CD4-positive, alpha-beta T cell treated with Interleukin-12 subunit alpha and Interleukin-12 subunit beta, for 1 hour (primary cell): ENCODE measurements at regions not wholly inside any gene's neighbourhood (a gene's known extent, or its start where the extent isn't known, plus 50 kb on each side); places are given as distances from the start of the nearest gene placed in this dataset.

Experiments
- DNase-seq: peaks from one replicate; pipeline ENCODE4 v3.0.0-alpha.2; 2020

DNA sequence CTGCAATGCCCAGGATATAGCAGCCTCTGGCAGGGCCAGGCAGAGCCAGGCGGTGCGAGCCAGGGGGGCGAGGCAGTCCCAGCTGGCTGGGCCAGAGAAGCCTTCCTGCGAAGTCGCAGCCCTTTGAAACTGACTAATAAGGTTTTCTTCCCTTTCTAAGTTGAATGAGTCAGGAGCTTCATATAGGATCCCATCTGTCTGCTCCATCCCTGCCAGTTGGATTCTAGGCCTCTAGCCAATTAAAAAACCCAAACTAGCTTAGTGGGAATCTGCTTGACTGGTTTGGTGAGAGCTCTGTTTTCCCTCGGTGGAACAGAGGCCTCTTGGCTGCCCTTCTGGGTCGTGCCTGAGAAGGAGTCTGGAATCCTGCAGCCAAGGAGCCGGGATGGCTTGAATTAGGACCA lies 70.1 kb upstream of the RAPGEF1 start:
- no peak for DNase-seq

DNA sequence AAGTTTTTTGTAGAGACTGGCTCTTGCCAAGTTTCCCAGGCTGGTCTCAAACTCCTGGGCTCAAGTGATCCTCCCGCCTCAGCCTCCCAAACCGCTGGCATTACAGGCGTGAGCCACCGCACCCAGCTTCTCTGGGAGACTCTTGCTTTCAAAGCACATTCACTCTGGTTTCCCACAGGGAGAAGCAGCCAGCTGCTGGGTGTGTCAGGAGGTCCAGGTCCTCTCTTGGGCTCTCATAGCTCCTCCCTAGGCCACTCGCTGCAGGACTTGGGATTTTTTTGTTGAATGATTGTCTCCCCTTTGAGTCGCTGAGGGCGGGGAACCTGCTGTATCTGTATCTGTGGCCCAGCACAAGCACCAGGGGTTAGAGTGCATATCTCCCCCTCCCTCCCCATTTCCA lies 68.4 kb upstream of the RAPGEF1 start:
- no peak for DNase-seq

- no peak for DNase-seq
Measured at GRCh38 chr9:131807144-131807983, 67.5 kb upstream of the RAPGEF1 start.

GRCh38 chr9:131805803-131806202 lies 65.9 kb upstream of the RAPGEF1 start:
- DNase-seq: no peak

GRCh38 chr9:131804826-131805225 lies 65.0 kb upstream of the RAPGEF1 start:
- DNase-seq: no peak

DNA sequence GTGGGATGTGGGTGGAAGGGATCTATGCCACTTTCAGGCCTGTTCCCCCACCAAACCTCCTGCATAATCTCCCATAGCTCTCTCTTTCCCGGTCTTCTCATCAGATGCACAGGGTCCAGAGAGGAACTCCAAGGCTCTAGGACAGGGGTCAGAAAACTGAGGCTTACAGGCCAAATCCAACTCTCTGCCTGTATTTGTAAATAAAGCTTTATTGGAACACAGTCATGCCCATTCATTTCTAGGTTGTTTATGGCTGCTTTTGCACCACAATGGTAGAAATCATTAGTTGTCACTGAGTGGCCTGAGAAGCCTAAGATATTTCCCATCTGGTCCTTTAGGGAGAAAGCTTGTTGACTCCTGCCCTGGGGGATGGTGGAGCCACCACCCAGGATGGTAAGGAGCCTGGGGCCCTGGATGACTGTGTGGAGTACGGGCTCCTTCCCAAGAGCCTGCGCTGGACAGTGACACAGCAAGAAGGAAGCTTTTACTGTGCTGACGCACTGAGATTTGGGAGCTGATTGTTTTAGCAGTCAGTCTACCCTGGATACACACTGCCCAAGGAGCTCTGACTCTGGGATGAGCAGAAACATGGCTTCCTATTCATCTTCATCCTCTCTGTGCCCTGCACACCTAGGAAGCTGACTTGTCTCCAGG lies 64.0 kb upstream of the RAPGEF1 start:
- no peak for DNase-seq

GRCh38 chr9:131801810-131802209 lies 61.9 kb upstream of the RAPGEF1 start:
- no peak for DNase-seq

- DNase-seq: no peak
Measured at GRCh38 chr9:131800843-131801242, 61.0 kb upstream of the RAPGEF1 start.

DNA sequence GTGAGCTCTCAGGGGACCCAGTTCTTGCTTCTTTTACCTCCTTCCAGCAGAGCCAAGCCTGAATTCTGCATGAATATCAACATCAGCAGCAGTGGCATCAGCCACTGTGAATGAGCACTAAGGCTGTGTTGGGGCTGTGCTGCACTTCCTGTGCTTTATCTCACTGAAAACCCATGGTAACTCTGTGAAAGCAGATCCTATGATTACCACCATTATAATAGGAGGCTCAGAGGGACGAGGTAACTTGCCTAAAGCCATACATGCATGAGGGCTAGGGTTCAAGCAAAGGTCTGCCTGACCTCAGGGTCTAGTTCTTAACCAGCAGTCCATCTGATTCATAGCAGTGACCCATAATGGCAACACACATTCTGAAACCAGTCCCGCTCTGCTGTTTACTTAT lies 60.5 kb upstream of the RAPGEF1 start:
- no peak for DNase-seq

DNA sequence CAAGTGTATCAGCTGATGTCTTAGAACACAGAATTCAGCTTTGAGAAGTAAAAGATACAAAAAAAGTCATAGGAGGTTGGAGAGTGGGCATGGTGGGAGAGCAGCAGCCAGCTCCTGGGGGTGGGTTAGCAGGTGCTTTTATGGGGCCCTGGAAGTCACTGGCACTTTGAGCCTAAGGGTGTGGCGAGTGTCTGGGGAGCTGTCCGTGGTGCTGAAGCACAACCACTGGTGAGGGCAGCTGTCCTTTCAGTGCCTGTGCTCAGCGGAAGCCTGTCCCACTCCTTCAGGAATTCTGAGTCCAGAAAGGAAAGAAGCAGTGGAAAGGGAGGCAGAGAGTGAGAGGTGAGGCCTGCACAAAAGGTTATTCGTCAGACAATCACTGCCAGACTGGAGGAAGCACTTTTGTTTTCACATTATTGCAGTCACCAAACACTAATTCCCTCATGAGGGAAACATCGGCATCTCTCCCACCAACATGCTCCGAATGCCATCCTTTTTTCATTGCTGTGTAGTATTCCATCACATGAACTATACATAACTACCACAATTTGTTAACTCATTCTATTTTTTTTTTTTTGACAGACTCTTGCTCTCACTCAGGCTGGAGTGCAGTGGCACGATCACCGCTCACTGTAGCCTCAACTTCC lies 59.4 kb upstream of the RAPGEF1 start:
- peak; percentile 33 for DNase-seq

DNA sequence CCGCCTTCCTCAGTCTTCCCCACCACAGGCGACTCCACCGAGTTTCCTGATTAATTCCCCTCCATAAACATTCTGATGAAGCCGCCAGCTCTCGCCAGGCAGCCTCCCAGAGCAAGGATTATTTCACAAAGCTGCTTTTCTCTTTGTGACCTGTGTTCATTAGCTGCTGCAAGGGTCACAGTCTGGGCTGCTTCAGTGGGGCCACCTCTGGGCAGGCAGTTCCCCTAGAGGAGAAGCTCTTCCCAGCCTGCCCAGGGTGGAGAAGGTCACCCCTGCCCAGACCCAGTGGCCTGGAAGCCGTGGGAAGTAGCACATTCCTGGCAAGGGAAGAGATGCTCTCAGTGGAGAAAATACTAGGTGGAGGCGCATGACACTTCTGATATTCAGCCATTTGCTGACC lies 58.4 kb upstream of the RAPGEF1 start:
- DNase-seq: no peak

- no peak for DNase-seq
Measured at GRCh38 chr9:131794393-131794792, 54.5 kb upstream of the RAPGEF1 start.

- no peak for DNase-seq
Measured at GRCh38 chr9:131791542-131792254, 51.8 kb upstream of the RAPGEF1 start.
